CD14-positive monocyte (primary cell): ENCODE measurements at regions not wholly inside any gene's neighbourhood (a gene's known extent, or its start where the extent isn't known, plus 50 kb on each side); places are given as distances from the start of the nearest gene placed in this dataset.

Experiments used
- DNase-seq, 3 donors: peaks; one replicate each; pipeline ENCODE4 v3.0.0-alpha.2; 2011 to 2022
- H2AFZ ChIP-seq: 2 replicates; pipeline ENCODE4 v1.6.0; 2012; ENCODE audit warnings: mild to moderate bottlenecking, low read depth, low read length, inconsistent platforms; ENCODE audit not compliant: insufficient read depth, poor library complexity, severe bottlenecking
- H3K27ac ChIP-seq, 2 donors: 1 replicate in 1 of 2; 2 replicates in 1 of 2; pipeline ENCODE4 v1.5.1; 2012 to 2013; ENCODE audit warnings: low read length in 2 of 2, control low read depth in 1 of 2, inconsistent platforms in 1 of 2, low read depth in 1 of 2, mild to moderate bottlenecking in 1 of 2
- H3K27me3 ChIP-seq, 2 donors: one replicate each; pipeline versions ENCODE4 v1.6.0 to v1.6.1; 2011 to 2013; ENCODE audit warnings: low read length in 2 of 2; ENCODE audit not compliant: control insufficient read depth in 2 of 2, insufficient read depth in 2 of 2
- H3K36me3 ChIP-seq, 2 donors: replicated peaks in 1 of 2; 1 replicate in 1 of 2; 2 replicates in 1 of 2; pipeline versions ENCODE4 v1.5.1 to v1.6.1; 2012 to 2013; ENCODE audit warnings: low read length in 2 of 2, control low read depth in 1 of 2, inconsistent platforms in 1 of 2, mild to moderate bottlenecking in 1 of 2; ENCODE audit not compliant: insufficient read depth in 2 of 2, control insufficient read depth in 1 of 2
- H3K4me1 ChIP-seq, 2 donors: 1 replicate in 1 of 2; 2 replicates in 1 of 2; pipeline versions ENCODE4 v1.5.1 to v1.6.1; 2012 to 2013; ENCODE audit warnings: low read length in 2 of 2, control low read depth in 1 of 2, inconsistent platforms in 1 of 2, mild to moderate bottlenecking in 1 of 2, moderate library complexity in 1 of 2; ENCODE audit not compliant: insufficient read depth in 2 of 2, control insufficient read depth in 1 of 2
- H3K4me2 ChIP-seq: replicated peaks from 2 replicates; pipeline ENCODE3; 2012; ENCODE audit warnings: low read length, moderate library complexity, mild to moderate bottlenecking; ENCODE audit not compliant: poor library complexity, severe bottlenecking; ENCODE audit errors: extremely low read depth
- H3K4me3 ChIP-seq, 3 experiments: fragments of 200-600 bp in 1 of 3; sonication (generic) in 1 of 3; replicated peaks in 1 of 3; 1 replicate in 2 of 3; 2 replicates in 1 of 3; pipeline ENCODE4 v1.5.1; 2011 to 2013; ENCODE audit warnings: low read length in 3 of 3, mild to moderate bottlenecking in 3 of 3, control low read depth in 2 of 3, low read depth in 2 of 3, inconsistent platforms in 1 of 3, moderate library complexity in 1 of 3
- H3K79me2 ChIP-seq: 2 replicates; pipeline ENCODE4 v1.6.0; 2012; ENCODE audit warnings: mild to moderate bottlenecking, control low read depth, inconsistent platforms, low read length, moderate library complexity; ENCODE audit not compliant: insufficient read depth
- H3K9ac ChIP-seq: 2 replicates; pipeline ENCODE4 v1.6.0; 2017; ENCODE audit warnings: low read length, mild to moderate bottlenecking; ENCODE audit not compliant: insufficient read depth, poor library complexity, severe bottlenecking
- H3K9me3 ChIP-seq, 2 donors: replicated peaks in 1 of 2; 1 replicate in 1 of 2; 2 replicates in 1 of 2; pipeline versions ENCODE4 v1.5.1 to v1.6.1; 2012 to 2013; ENCODE audit warnings: low read length in 2 of 2, control low read depth in 1 of 2; ENCODE audit not compliant: control insufficient read depth in 1 of 2, insufficient read depth in 1 of 2
- H4K20me1 ChIP-seq: 2 replicates; pipeline ENCODE4 v1.6.0; 2012; ENCODE audit warnings: mild to moderate bottlenecking, low read length, control low read depth, moderate library complexity; ENCODE audit not compliant: insufficient read depth
- H3K27ac Mint-ChIP-seq, 7 donors: one replicate each; pipeline ENCODE4 v1.8.0; 2020; ENCODE audit warnings: mild to moderate bottlenecking in 7 of 7, mixed read lengths in 7 of 7, moderate library complexity in 6 of 7, inconsistent platforms in 2 of 7
- H3K27me3 Mint-ChIP-seq, 3 donors: one replicate each; pipeline ENCODE4 v1.8.0; 2021 to 2022; ENCODE audit warnings: low read depth in 3 of 3, mild to moderate bottlenecking in 3 of 3, mixed read lengths in 3 of 3, moderate library complexity in 3 of 3, inconsistent platforms in 1 of 3
- H3K36me3 Mint-ChIP-seq, 2 donors: one replicate each; pipeline ENCODE4 v1.8.0; 2020; ENCODE audit warnings: mixed read lengths in 2 of 2, inconsistent platforms in 1 of 2, mild to moderate bottlenecking in 1 of 2
- H3K4me1 Mint-ChIP-seq: one replicate; pipeline ENCODE4 v1.8.0; 2020; ENCODE audit warnings: mild to moderate bottlenecking, mixed read lengths
- H3K4me3 Mint-ChIP-seq, 2 donors: one replicate each; pipeline ENCODE4 v1.8.0; 2020; ENCODE audit warnings: mild to moderate bottlenecking in 2 of 2, mixed read lengths in 2 of 2, moderate library complexity in 1 of 2
- H3K9me3 Mint-ChIP-seq, 7 donors: one replicate each; pipeline ENCODE4 v1.8.0; 2020 to 2022; ENCODE audit warnings: mixed read lengths in 7 of 7, mild to moderate bottlenecking in 6 of 7, moderate library complexity in 6 of 7, inconsistent platforms in 2 of 7
- CTCF ChIP-seq: fragments of 200-600 bp; IDR thresholded peaks from one replicate; pipeline ENCODE4 v1.8.0; 2022; ENCODE audit warnings: antibody characterized with exemption, mild to moderate bottlenecking
- WGBS: methylation state at CpG from one replicate; pipeline ENCODE4 v1.1.5; 2013; ENCODE audit warnings: missing lambda C conversion rate; ENCODE audit not compliant: insufficient coverage; 5-methylcytosine and 5-hydroxymethylcytosine counted together
- intact Hi-C, 2 donors: fragments of 100-400 bp; cut with micrococcal nuclease; formaldehyde crosslinking; loops; one replicate each; pipeline versions ENCODE4 v1.15.0 to v1.15.1; 2023

GRCh38 chr1:221873673-221874072 lies 131.8 kb upstream of the DUSP10 start:
- Histone ChIP-seq H4K20me1 (no peaks in the 10 kb centered on the region), H3K9me3 (no peaks in the 10 kb centered on the region), H3K27ac (no peak overlapping the region), H3K9ac (no peak overlapping the region), H3K79me2 (no peaks in the 10 kb centered on the region), H3K27me3 (no peaks in the 10 kb centered on the region), H2AFZ (no peak overlapping the region), H3K36me3 (no peaks in the 10 kb centered on the region), H3K4me3 (no peak overlapping the region), H3K4me1 (peaks cover 10% of the 10 kb centered on the region in 2 donors), H3K4me2 (no peak overlapping the region)
- WGBS: 0% methylated on average over 1 of the region's 2 CpGs
- Mint-ChIP-seq H3K36me3 (no peaks in the 10 kb centered on the region), H3K27me3 (peaks cover 0 to 6% (median 2%) of the 10 kb centered on the region in 3 donors), H3K9me3 (no peaks in the 10 kb centered on the region), H3K4me3 (no peak overlapping the region), H3K4me1 (peaks cover 16% of the 10 kb centered on the region), H3K27ac (peak overlapping the region in 1 of 7 donors; percentile 20)
- DNase-seq: peak; percentile 4 to 21 (median 14)
- intact Hi-C loops: no loop called here
- no peak for TF ChIP-seq CTCF

GRCh38 chr1:221871056-221871455 lies 129.2 kb upstream of the DUSP10 start:
- Mint-ChIP-seq H3K27me3 (peaks cover 0 to 4% (median 0%) of the 10 kb centered on the region in 3 donors), H3K9me3 (no peaks in the 10 kb centered on the region), H3K4me3 (no peak overlapping the region), H3K36me3 (peaks cover 0 to 3% of the 10 kb centered on the region in 2 donors), H3K4me1 (peaks cover 12% of the 10 kb centered on the region), H3K27ac (no peak overlapping the region)
- TF ChIP-seq CTCF: no peak
- Histone ChIP-seq H3K27me3 (no peaks in the 10 kb centered on the region), H3K36me3 (no peaks in the 10 kb centered on the region), H3K4me2 (no peak overlapping the region), H3K4me1 (peaks cover 10% of the 10 kb centered on the region in 2 donors), H3K9ac (no peak overlapping the region), H3K9me3 (no peaks in the 10 kb centered on the region), H3K4me3 (no peak overlapping the region), H3K79me2 (no peaks in the 10 kb centered on the region), H2AFZ (no peak overlapping the region), H3K27ac (no peak overlapping the region), H4K20me1 (no peaks in the 10 kb centered on the region)
- WGBS: 100% methylated on average over 2 of the region's 6 CpGs
- no peak for DNase-seq
- intact Hi-C loops: no loop called here
